GM21723 (cell line): ENCODE measurements at regions not wholly inside any gene's neighbourhood (a gene's known extent, or its start where the extent isn't known, plus 50 kb on each side); places are given as distances from the start of the nearest gene placed in this dataset.
"Not testable (repeated sequence)": the region's sequence is repeated elsewhere in the genome, so short reads cannot be mapped to it uniquely, and the experiment has no call there.

Source experiments
- ATAC-seq: cut with Tn5 transposase; IDR thresholded peaks from one replicate; pipeline ENCODE4 v1.9.1; 2021; ENCODE audit warnings: mild to moderate bottlenecking, moderate library complexity; ENCODE audit not compliant: unreplicated experiment

GRCh38 chr2:223176970-223177369 lies 125.0 kb downstream of the KCNE4 start:
- no peak for ATAC-seq

DNA sequence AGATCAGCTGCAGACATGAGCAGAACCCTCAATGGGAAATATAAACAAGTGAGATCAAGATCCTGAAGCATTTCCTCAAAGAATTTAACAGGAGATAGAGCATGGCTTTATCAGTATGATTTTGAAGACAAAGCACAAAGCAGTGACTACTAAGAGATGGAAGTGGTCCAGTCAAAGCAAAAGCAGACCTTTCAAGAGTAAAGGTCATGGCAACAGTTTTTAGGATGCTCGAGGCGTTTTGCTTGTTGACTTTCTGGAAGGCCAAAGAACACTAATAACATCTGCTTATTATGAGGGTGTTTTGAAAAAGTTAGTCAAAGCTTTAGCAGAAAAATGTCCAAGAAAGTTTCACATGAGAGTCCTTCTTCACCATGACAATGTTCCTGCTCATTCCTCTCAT lies 128.5 kb downstream of the KCNE4 start:
- no peak for ATAC-seq

GRCh38 chr2:223181561-223181960 lies 129.6 kb downstream of the KCNE4 start:
- ATAC-seq = no peak

GRCh38 chr2:223182356-223182755 lies 130.4 kb downstream of the KCNE4 start:
- no peak for ATAC-seq

DNA sequence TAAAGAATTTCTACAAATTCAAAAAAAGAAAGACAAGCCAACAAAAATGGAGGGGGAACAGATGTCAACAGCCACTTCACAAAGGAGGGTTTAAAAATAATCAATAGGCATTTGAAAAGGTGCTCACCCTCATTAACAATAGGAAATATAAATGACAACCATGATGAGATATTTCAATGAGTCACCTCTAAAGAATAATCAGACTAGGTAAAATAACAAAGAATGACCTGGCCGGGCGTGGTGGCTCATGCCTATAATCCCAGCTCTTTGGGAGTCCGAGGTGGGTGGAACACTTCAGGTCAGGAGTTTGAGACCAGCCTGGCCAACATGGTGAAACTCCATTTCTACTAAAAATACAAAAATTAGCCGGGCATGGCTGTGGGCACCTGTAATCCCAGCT lies 133.6 kb downstream of the KCNE4 start:
- no peak for ATAC-seq

DNA sequence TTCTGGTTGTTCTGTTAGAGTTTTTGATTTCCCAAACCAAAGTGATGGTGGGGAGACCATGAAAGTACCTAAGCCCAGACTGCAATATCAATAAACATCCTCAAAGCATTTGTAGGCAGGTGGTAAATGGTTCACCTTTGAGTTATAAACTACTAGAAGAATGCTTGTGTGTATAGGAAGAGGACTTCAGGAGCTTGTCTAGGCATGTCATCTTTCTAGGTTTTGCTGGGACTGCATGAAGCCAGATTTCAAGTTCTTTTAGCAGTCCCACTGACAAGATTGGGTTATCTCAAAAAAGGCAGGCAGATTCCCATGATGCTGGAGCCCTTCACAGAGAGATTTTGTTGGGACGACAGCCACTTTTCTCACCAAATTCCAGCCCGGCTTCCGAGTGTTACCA lies 135.3 kb downstream of the KCNE4 start:
- no peak for ATAC-seq

DNA sequence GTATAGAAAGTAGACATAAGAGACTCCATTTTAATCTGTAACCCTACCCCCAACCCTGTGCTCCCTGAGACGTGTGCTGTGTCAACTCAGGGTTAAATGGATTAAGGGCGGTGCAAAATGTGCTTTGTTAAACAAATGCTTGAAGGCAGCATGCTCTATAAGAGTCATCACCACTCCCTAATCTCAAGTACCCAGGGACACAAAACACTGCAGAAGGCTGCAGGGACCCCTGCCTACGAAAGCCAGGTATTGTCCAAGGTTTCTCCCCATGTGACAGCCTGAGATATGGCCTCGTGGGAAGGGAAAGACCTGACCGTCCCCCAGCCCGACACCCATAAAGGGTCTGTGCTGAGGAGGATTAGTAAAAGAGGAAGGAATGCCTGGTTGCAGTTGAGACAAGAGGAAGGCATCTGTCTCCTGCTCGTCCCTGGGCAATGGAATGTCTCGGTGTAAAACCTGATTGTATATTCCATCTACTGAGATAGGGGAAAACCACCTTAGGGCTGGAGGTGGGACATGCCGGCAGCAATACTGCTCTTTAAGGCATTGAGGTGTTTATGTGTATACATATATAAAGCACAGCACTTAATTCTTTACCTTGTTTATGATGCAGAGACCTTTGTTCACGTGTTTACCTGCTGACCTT lies 138.7 kb downstream of the KCNE4 start:
- ATAC-seq = not testable (repeated sequence)

DNA sequence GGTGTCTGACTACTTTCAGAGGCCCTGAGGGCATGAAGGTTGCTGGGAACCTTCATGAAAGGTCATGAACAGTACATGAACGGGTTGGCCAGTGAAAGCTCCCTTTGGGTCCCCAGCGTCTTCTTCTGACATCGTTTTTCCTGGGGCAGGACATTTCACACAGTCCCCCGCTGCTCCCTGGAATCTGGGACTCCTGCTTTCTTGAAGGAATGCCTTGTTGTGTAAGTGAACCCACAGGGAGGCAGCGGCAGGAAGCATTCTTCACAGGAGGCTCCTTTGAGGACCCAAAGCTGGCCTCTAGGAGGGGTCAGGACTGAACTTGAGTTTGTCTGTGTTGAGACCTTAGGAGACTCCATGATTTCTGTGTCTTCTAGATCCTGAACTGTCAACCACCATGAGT lies 144.3 kb downstream of the KCNE4 start:
- no peak for ATAC-seq

DNA sequence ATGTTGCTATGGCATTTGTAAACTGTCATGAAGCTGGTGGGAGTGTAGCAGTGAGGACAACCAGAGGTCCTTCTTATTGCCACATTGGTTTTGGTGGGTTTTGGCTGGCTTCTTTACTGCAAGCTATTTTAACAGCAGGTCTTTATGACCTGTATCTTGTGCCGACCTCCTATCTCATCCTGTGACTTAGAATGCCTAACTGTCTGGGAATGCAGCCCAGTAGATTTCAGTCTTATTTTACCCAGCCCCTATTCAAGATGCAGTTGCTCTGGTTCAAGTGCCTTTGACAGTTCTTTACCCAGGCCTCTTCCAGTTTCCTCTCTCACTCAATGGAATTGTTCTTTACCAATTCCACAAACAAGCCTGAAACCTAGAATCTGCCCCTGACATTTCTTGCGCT lies 145.1 kb downstream of the KCNE4 start:
- ATAC-seq = no peak

GRCh38 chr2:223199531-223200515 lies 147.8 kb downstream of the KCNE4 start:
- ATAC-seq = no peak

GRCh38 chr2:223203971-223204929 lies 152.3 kb downstream of the KCNE4 start:
- no peak for ATAC-seq

- no peak for ATAC-seq
These were observed 158.5 kb downstream of the KCNE4 start for GRCh38 chr2:223210489-223210888.

DNA sequence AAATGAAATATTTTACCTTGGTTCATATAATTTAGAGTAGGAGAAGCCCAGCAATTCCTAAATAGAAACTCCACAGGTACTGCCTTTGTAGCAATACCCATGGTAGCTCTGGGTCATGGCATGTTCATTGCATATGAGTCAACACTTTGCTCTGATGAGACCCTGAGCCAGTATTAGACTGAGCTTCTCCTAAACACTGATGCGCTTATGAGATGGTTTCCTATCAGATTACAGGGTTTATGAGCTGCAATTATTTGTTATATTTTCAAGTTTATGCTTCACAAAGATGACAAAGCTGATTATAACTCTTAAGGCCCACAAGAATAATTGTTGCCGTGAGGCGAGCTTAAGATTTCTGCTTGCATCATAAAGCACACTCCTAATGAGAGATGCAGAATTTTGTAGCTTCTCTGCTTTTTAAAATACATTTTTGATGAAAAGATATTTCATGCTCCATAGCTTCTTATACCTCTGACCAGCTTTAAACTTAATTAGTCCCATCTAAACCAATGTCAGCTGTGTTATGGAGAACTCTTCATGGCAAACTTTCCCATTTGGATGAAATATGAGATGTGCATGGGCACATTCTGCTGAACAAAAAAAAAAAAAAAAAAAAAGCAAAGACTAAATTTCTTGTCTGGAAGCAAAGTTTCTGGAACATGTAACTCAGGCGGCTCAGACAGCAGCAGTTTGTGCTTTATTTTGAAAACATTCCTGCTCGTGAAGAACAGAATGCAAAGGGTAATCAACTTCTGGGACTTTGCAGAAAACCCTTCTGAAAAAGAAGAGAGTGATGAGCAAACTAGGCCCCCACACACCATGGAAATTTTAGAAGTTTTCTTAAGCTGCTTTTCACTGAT lies 162.6 kb downstream of the KCNE4 start:
- ATAC-seq = no peak

DNA sequence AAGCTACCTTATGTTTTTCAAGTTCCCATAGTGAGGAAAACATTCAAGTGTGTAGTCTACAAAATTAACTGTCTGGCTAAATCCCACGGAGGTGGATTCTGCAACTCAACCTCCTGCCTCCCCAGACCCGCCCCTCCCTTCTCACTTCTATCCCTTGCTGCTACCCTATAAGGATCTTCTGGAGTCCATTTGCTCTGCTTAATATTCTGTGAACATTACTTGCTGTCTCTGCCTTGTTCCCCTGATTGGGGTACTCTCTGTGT lies 163.2 kb downstream of the KCNE4 start:
- no peak for ATAC-seq

DNA sequence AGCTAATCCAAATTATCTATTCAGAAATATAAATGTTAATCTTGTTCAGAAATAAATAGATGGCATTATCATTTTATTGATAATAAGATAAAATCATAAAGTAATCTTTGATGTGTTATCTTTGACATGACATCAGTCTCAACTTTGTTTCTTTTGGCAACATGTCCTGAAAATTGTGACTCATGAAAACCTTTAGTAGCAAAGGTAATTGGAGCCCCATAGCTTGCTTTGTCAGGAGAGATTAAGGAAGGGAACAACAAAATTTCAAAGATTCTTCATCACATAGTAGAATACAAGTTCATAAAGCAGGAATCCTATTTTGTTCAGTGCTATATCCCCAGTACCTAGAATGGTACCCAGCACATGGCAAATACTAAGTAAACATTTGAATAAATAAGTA lies 165.4 kb downstream of the KCNE4 start:
- no peak for ATAC-seq

- ATAC-seq = no peak
These were observed 166.7 kb downstream of the KCNE4 start for GRCh38 chr2:223218587-223219178.

- ATAC-seq = no peak
These were observed 168.1 kb downstream of the KCNE4 start for GRCh38 chr2:223219872-223220657.

- no peak for ATAC-seq
These were observed 168.6 kb downstream of the KCNE4 start for GRCh38 chr2:223220658-223220925.

GRCh38 chr2:223221139-223221835 lies 169.3 kb downstream of the KCNE4 start:
- ATAC-seq = no peak
